ENCODE measurements at regions not wholly inside any gene's neighbourhood (a gene's known extent, or its start where the extent isn't known, plus 50 kb on each side); places are given as distances from the start of the nearest gene placed in this dataset.

- TF ChIP-seq CTCF (IDR thresholded peaks at IDR 0.05; ENCODE audit: low read depth, low read length) = no peak
- no peak for TF ChIP-seq POLR2A (IDR thresholded peaks at IDR 0.05; ENCODE audit: extremely low read depth, insufficient read length)
- TF ChIP-seq MYC (IDR thresholded peaks at IDR 0.05; ENCODE audit: low read depth, low read length) = no peak
- no peak for TF ChIP-seq MAX (IDR thresholded peaks at IDR 0.05; ENCODE audit: low read depth, low read length)
Observed at GRCh38 chr2:222088561-222088960, 210.2 kb downstream of the PAX3 start.
